CD14-positive monocyte (primary cell): ENCODE measurements at regions not wholly inside any gene's neighbourhood (a gene's known extent, or its start where the extent isn't known, plus 50 kb on each side); places are given as distances from the start of the nearest gene placed in this dataset.
"Not testable (repeated sequence)": the region's sequence is repeated elsewhere in the genome, so short reads cannot be mapped to it uniquely, and the experiment has no call there.

Experiments used
- DNase-seq, 3 donors: peaks; one replicate each; pipeline ENCODE4 v3.0.0-alpha.2; 2011 to 2022
- H2AFZ ChIP-seq: 2 replicates; pipeline ENCODE4 v1.6.0; 2012; ENCODE audit warnings: mild to moderate bottlenecking, low read depth, low read length, inconsistent platforms; ENCODE audit not compliant: insufficient read depth, poor library complexity, severe bottlenecking
- H3K27ac ChIP-seq, 2 donors: 1 replicate in 1 of 2; 2 replicates in 1 of 2; pipeline ENCODE4 v1.5.1; 2012 to 2013; ENCODE audit warnings: low read length in 2 of 2, control low read depth in 1 of 2, inconsistent platforms in 1 of 2, low read depth in 1 of 2, mild to moderate bottlenecking in 1 of 2
- H3K27me3 ChIP-seq, 2 donors: one replicate each; pipeline versions ENCODE4 v1.6.0 to v1.6.1; 2011 to 2013; ENCODE audit warnings: low read length in 2 of 2; ENCODE audit not compliant: control insufficient read depth in 2 of 2, insufficient read depth in 2 of 2
- H3K36me3 ChIP-seq, 2 donors: replicated peaks in 1 of 2; 1 replicate in 1 of 2; 2 replicates in 1 of 2; pipeline versions ENCODE4 v1.5.1 to v1.6.1; 2012 to 2013; ENCODE audit warnings: low read length in 2 of 2, control low read depth in 1 of 2, inconsistent platforms in 1 of 2, mild to moderate bottlenecking in 1 of 2; ENCODE audit not compliant: insufficient read depth in 2 of 2, control insufficient read depth in 1 of 2
- H3K4me1 ChIP-seq, 2 donors: 1 replicate in 1 of 2; 2 replicates in 1 of 2; pipeline versions ENCODE4 v1.5.1 to v1.6.1; 2012 to 2013; ENCODE audit warnings: low read length in 2 of 2, control low read depth in 1 of 2, inconsistent platforms in 1 of 2, mild to moderate bottlenecking in 1 of 2, moderate library complexity in 1 of 2; ENCODE audit not compliant: insufficient read depth in 2 of 2, control insufficient read depth in 1 of 2
- H3K4me2 ChIP-seq: replicated peaks from 2 replicates; pipeline ENCODE3; 2012; ENCODE audit warnings: low read length, moderate library complexity, mild to moderate bottlenecking; ENCODE audit not compliant: poor library complexity, severe bottlenecking; ENCODE audit errors: extremely low read depth
- H3K4me3 ChIP-seq, 3 experiments: fragments of 200-600 bp in 1 of 3; sonication (generic) in 1 of 3; replicated peaks in 1 of 3; 1 replicate in 2 of 3; 2 replicates in 1 of 3; pipeline ENCODE4 v1.5.1; 2011 to 2013; ENCODE audit warnings: low read length in 3 of 3, mild to moderate bottlenecking in 3 of 3, control low read depth in 2 of 3, low read depth in 2 of 3, inconsistent platforms in 1 of 3, moderate library complexity in 1 of 3
- H3K79me2 ChIP-seq: 2 replicates; pipeline ENCODE4 v1.6.0; 2012; ENCODE audit warnings: mild to moderate bottlenecking, control low read depth, inconsistent platforms, low read length, moderate library complexity; ENCODE audit not compliant: insufficient read depth
- H3K9ac ChIP-seq: 2 replicates; pipeline ENCODE4 v1.6.0; 2017; ENCODE audit warnings: low read length, mild to moderate bottlenecking; ENCODE audit not compliant: insufficient read depth, poor library complexity, severe bottlenecking
- H3K9me3 ChIP-seq, 2 donors: replicated peaks in 1 of 2; 1 replicate in 1 of 2; 2 replicates in 1 of 2; pipeline versions ENCODE4 v1.5.1 to v1.6.1; 2012 to 2013; ENCODE audit warnings: low read length in 2 of 2, control low read depth in 1 of 2; ENCODE audit not compliant: control insufficient read depth in 1 of 2, insufficient read depth in 1 of 2
- H4K20me1 ChIP-seq: 2 replicates; pipeline ENCODE4 v1.6.0; 2012; ENCODE audit warnings: mild to moderate bottlenecking, low read length, control low read depth, moderate library complexity; ENCODE audit not compliant: insufficient read depth
- H3K27ac Mint-ChIP-seq, 7 donors: one replicate each; pipeline ENCODE4 v1.8.0; 2020; ENCODE audit warnings: mild to moderate bottlenecking in 7 of 7, mixed read lengths in 7 of 7, moderate library complexity in 6 of 7, inconsistent platforms in 2 of 7
- H3K27me3 Mint-ChIP-seq, 3 donors: one replicate each; pipeline ENCODE4 v1.8.0; 2021 to 2022; ENCODE audit warnings: low read depth in 3 of 3, mild to moderate bottlenecking in 3 of 3, mixed read lengths in 3 of 3, moderate library complexity in 3 of 3, inconsistent platforms in 1 of 3
- H3K36me3 Mint-ChIP-seq, 2 donors: one replicate each; pipeline ENCODE4 v1.8.0; 2020; ENCODE audit warnings: mixed read lengths in 2 of 2, inconsistent platforms in 1 of 2, mild to moderate bottlenecking in 1 of 2
- H3K4me1 Mint-ChIP-seq: one replicate; pipeline ENCODE4 v1.8.0; 2020; ENCODE audit warnings: mild to moderate bottlenecking, mixed read lengths
- H3K4me3 Mint-ChIP-seq, 2 donors: one replicate each; pipeline ENCODE4 v1.8.0; 2020; ENCODE audit warnings: mild to moderate bottlenecking in 2 of 2, mixed read lengths in 2 of 2, moderate library complexity in 1 of 2
- H3K9me3 Mint-ChIP-seq, 7 donors: one replicate each; pipeline ENCODE4 v1.8.0; 2020 to 2022; ENCODE audit warnings: mixed read lengths in 7 of 7, mild to moderate bottlenecking in 6 of 7, moderate library complexity in 6 of 7, inconsistent platforms in 2 of 7
- CTCF ChIP-seq: fragments of 200-600 bp; IDR thresholded peaks from one replicate; pipeline ENCODE4 v1.8.0; 2022; ENCODE audit warnings: antibody characterized with exemption, mild to moderate bottlenecking
- WGBS: methylation state at CpG from one replicate; pipeline ENCODE4 v1.1.5; 2013; ENCODE audit warnings: missing lambda C conversion rate; ENCODE audit not compliant: insufficient coverage; 5-methylcytosine and 5-hydroxymethylcytosine counted together
- intact Hi-C, 2 donors: fragments of 100-400 bp; cut with micrococcal nuclease; formaldehyde crosslinking; loops; one replicate each; pipeline versions ENCODE4 v1.15.0 to v1.15.1; 2023

- H2AFZ ChIP-seq, H3K36me3 Mint-ChIP-seq, H3K36me3 ChIP-seq, H3K9me3 ChIP-seq, H3K27ac Mint-ChIP-seq, H3K27ac ChIP-seq, H3K27me3 ChIP-seq, H3K4me1 ChIP-seq, intact Hi-C loops, H3K79me2 ChIP-seq, H4K20me1 ChIP-seq, H3K4me1 Mint-ChIP-seq, H3K27me3 Mint-ChIP-seq, H3K4me3 ChIP-seq, H3K9ac ChIP-seq, DNase-seq, H3K4me2 ChIP-seq, H3K4me3 Mint-ChIP-seq: not testable (repeated sequence)
- peaks cover 0 to 19% (median 9%) of the 10 kb centered on the region in 7 donors for H3K9me3 Mint-ChIP-seq
- 83% methylated on average over 1 of the region's 3 CpGs for WGBS
Observed at GRCh38 chr3:73155441-73155840, 94.0 kb downstream of the EBLN2 start.

GRCh38 chr3:73164622-73165021 lies 103.2 kb downstream of the EBLN2 start:
- no peak for DNase-seq
- H3K79me2 ChIP-seq: no peaks in the 10 kb centered on the region
- no peaks in the 10 kb centered on the region for H3K27me3 ChIP-seq
- H2AFZ ChIP-seq: no peak overlapping the region
- peaks cover 0 to 15% (median 7%) of the 10 kb centered on the region in 7 donors for H3K9me3 Mint-ChIP-seq
- no peak overlapping the region for H3K27ac ChIP-seq
- peaks cover 0 to 3% of the 10 kb centered on the region in 2 donors for H3K9me3 ChIP-seq
- peaks cover 0 to 2% (median 1%) of the 10 kb centered on the region in 3 donors for H3K27me3 Mint-ChIP-seq
- TF ChIP-seq CTCF: no peak
- no peak overlapping the region for H3K4me2 ChIP-seq
- H3K36me3 ChIP-seq: no peaks in the 10 kb centered on the region
- H3K4me1 ChIP-seq: no peaks in the 10 kb centered on the region
- intact Hi-C loops: no loop called here
- no peak overlapping the region for H3K27ac Mint-ChIP-seq
- H3K9ac ChIP-seq: no peak overlapping the region
- H4K20me1 ChIP-seq: no peaks in the 10 kb centered on the region
- H3K4me3 ChIP-seq: no peak overlapping the region
- H3K4me1 Mint-ChIP-seq: no peaks in the 10 kb centered on the region
- H3K36me3 Mint-ChIP-seq: no peaks in the 10 kb centered on the region
- no peak overlapping the region for H3K4me3 Mint-ChIP-seq
- 100% methylated on average over 3 of the region's 4 CpGs for WGBS
